DOHH2 (cell line): ENCODE measurements at regions not wholly inside any gene's neighbourhood (a gene's known extent, or its start where the extent isn't known, plus 50 kb on each side); places are given as distances from the start of the nearest gene placed in this dataset.

Source experiments
- H3F3A ChIP-seq: fragments of 200-600 bp; sonication (generic), shearing (Covaris generic); 2 replicates; pipeline ENCODE4 v1.6.0; 2016; ENCODE audit warnings: antibody characterized with exemption, mild to moderate bottlenecking; ENCODE audit not compliant: control insufficient read depth, insufficient read depth
- H3K27ac ChIP-seq: fragments of 200-600 bp; sonication (generic); 2 replicates; pipeline ENCODE4 v1.5.1; 2014; ENCODE audit warnings: low read depth, mild to moderate bottlenecking, low read length, moderate library complexity
- H3K27me3 ChIP-seq: fragments of 200-600 bp; sonication (generic); 2 replicates; pipeline ENCODE4 v1.6.1; 2014; ENCODE audit warnings: mild to moderate bottlenecking, low read length, mixed read lengths; ENCODE audit not compliant: control insufficient read depth
- H3K36me3 ChIP-seq: fragments of 200-600 bp; sonication (generic); 2 replicates; pipeline ENCODE4 v1.6.1; 2014; ENCODE audit warnings: mild to moderate bottlenecking, low read length, moderate library complexity, mixed read lengths; ENCODE audit not compliant: control insufficient read depth
- H3K4me1 ChIP-seq: fragments of 200-600 bp; sonication (generic); 2 replicates; pipeline ENCODE4 v1.6.1; 2014; ENCODE audit warnings: mild to moderate bottlenecking, low read length, mixed read lengths; ENCODE audit not compliant: control insufficient read depth
- H3K4me2 ChIP-seq: fragments of 200-600 bp; sonication (generic); 2 replicates; pipeline ENCODE4 v1.6.0; 2014; ENCODE audit warnings: mild to moderate bottlenecking, low read length, moderate library complexity
- H3K4me3 ChIP-seq: fragments of 200-600 bp; sonication (generic); 2 replicates; pipeline ENCODE4 v1.5.1; 2014; ENCODE audit warnings: mild to moderate bottlenecking, low read length, mixed read lengths
- H3K79me2 ChIP-seq: fragments of 200-600 bp; sonication (generic); 2 replicates; pipeline ENCODE4 v1.6.1; 2014; ENCODE audit warnings: mild to moderate bottlenecking, low read length, mixed read lengths; ENCODE audit not compliant: control insufficient read depth
- H3K9me2 ChIP-seq: fragments of 200-600 bp; sonication (generic); replicated peaks from 2 replicates; pipeline ENCODE4 v1.6.1; 2014; ENCODE audit warnings: mild to moderate bottlenecking, low read length, mixed read lengths; ENCODE audit not compliant: control insufficient read depth
- H3K9me3 ChIP-seq: fragments of 200-600 bp; sonication (generic); 2 replicates; pipeline ENCODE4 v1.6.1; 2014; ENCODE audit warnings: antibody characterized with exemption, low read length, mixed read lengths; ENCODE audit not compliant: control insufficient read depth, insufficient read depth
- H4K20me1 ChIP-seq: fragments of 200-600 bp; sonication (generic); 2 replicates; pipeline ENCODE4 v1.6.0; 2014; ENCODE audit warnings: low read depth, mild to moderate bottlenecking, antibody characterized with exemption, low read length, moderate library complexity; ENCODE audit not compliant: control insufficient read depth, insufficient read depth
- EZH2phosphoT487 ChIP-seq: fragments of 200-600 bp; sonication (generic); IDR thresholded peaks from 2 replicates; pipeline ENCODE4 v1.6.1; 2017; ENCODE audit warnings: borderline replicate concordance, mild to moderate bottlenecking, antibody characterized with exemption, low read length, moderate library complexity, mixed read lengths
- TF ChIP-seq, protein P1 (sequence below): fragments of 200-600 bp; sonication (generic); IDR thresholded peaks from one replicate; pipeline ENCODE4 v1.5.1; 2014; ENCODE audit warnings: antibody characterized with exemption, mild to moderate bottlenecking, low read depth, low read length; ENCODE audit not compliant: poor library complexity, severe bottlenecking

DNA sequence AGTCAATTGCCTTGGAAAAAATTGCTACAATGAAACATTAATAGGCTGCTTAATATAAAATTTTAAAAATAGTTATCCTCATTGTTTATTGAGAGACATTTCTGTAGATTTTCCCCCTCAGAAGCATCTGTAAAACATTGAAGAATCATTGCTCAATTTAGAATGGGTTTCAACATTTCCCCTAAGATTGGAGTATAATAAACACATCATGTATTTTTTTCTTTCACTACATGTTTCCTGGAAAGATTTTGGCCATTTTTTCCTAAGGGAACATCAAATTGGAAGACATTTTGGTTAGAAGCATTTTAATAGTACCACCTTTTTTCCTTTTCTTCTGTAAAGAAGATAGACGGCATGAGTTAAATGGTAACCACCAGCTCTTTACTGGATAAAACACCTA is 443.2 kb upstream of the SPHKAP start:
- TF ChIP-seq, protein P1, sequence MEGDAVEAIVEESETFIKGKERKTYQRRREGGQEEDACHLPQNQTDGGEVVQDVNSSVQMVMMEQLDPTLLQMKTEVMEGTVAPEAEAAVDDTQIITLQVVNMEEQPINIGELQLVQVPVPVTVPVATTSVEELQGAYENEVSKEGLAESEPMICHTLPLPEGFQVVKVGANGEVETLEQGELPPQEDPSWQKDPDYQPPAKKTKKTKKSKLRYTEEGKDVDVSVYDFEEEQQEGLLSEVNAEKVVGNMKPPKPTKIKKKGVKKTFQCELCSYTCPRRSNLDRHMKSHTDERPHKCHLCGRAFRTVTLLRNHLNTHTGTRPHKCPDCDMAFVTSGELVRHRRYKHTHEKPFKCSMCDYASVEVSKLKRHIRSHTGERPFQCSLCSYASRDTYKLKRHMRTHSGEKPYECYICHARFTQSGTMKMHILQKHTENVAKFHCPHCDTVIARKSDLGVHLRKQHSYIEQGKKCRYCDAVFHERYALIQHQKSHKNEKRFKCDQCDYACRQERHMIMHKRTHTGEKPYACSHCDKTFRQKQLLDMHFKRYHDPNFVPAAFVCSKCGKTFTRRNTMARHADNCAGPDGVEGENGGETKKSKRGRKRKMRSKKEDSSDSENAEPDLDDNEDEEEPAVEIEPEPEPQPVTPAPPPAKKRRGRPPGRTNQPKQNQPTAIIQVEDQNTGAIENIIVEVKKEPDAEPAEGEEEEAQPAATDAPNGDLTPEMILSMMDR: no peak
- no peak for TF ChIP-seq EZH2phosphoT487

DNA sequence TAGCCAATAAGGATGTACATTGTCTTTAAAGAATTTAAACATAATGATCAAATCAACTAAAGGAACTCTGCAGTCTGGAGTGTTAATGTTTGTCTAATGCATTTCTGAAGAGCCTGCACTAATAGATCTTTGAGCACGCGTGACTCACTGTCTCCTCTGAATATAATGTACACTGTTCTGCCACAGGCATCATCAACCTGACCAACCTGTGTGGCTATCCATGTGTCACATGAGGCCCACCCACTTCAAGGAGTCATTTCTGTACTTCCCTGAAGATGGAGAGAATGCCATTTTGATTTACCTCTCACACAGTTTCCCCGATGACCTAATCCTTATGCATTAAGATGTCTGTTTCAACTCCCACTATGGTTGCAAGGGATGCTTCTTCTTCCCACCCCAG is 434.0 kb upstream of the SPHKAP start:
- Histone ChIP-seq H3K27ac (no peak overlapping the region), H3K79me2 (no peaks in the 10 kb centered on the region), H3K4me3 (no peak overlapping the region), H3K9me2 (no peaks in the 10 kb centered on the region), H4K20me1 (no peaks in the 10 kb centered on the region), H3F3A (no peaks in the 10 kb centered on the region), H3K9me3 (no peaks in the 10 kb centered on the region), H3K4me1 (no peaks in the 10 kb centered on the region), H3K27me3 (no peaks in the 10 kb centered on the region), H3K36me3 (no peaks in the 10 kb centered on the region), H3K4me2 (no peak overlapping the region)
- no peak for TF ChIP-seq EZH2phosphoT487
- TF ChIP-seq, protein P1: no peak

More for the DNA sequence above, 443.2 kb upstream of the SPHKAP start:
- H4K20me1 ChIP-seq: no peaks in the 10 kb centered on the region
- no peak overlapping the region for H3K4me3 ChIP-seq
- H3K4me2 ChIP-seq: no peak overlapping the region
- H3K27ac ChIP-seq: no peak overlapping the region
- H3F3A ChIP-seq: no peaks in the 10 kb centered on the region
- H3K9me2 ChIP-seq: no peaks in the 10 kb centered on the region
- no peaks in the 10 kb centered on the region for H3K36me3 ChIP-seq
- H3K79me2 ChIP-seq: no peaks in the 10 kb centered on the region
- no peaks in the 10 kb centered on the region for H3K27me3 ChIP-seq
- H3K4me1 ChIP-seq: no peaks in the 10 kb centered on the region
- no peaks in the 10 kb centered on the region for H3K9me3 ChIP-seq

DNA sequence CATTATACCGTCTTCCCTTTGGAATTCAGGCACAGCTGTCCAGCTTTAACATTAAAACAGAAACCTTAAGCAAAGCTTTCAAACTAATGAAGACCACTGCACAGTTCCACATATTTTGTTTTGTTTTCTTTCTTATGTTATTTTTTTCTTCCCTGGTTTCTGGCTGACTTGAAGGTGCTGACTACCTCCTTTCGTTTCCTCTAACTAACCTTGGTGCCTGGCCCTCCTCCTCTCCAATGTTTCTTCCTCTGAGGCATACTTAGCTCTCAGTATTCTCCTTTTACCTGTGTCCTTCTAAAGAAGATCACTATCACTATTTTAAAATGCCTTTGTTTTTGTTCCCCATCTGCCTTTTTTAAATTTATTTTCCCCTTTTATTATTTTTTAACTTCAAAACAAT is 433.3 kb upstream of the SPHKAP start:
- Histone ChIP-seq H3K79me2 (no peaks in the 10 kb centered on the region), H3K9me2 (no peaks in the 10 kb centered on the region), H3K27ac (no peak overlapping the region), H3K36me3 (no peaks in the 10 kb centered on the region), H3K4me3 (no peak overlapping the region), H3K27me3 (no peaks in the 10 kb centered on the region), H3K9me3 (no peaks in the 10 kb centered on the region), H4K20me1 (no peaks in the 10 kb centered on the region), H3K4me2 (no peak overlapping the region), H3F3A (no peaks in the 10 kb centered on the region), H3K4me1 (no peaks in the 10 kb centered on the region)
- TF ChIP-seq, protein P1: no peak
- TF ChIP-seq EZH2phosphoT487: no peak
